ENCODE measurements at regions not wholly inside any gene's neighbourhood (a gene's known extent, or its start where the extent isn't known, plus 50 kb on each side); places are given as distances from the start of the nearest gene placed in this dataset.

- TF ChIP-seq CTCF (conservative IDR thresholded peaks at IDR 0.05; ENCODE audit: low read depth, low read length) (no peak), CEBPB (IDR thresholded peaks at IDR 0.05; ENCODE audit: low read depth, low read length) (no peak), POLR2A (IDR thresholded peaks at IDR 0.05; ENCODE audit: low read depth, low read length) (no peak), MXI1 (IDR thresholded peaks at IDR 0.05; ENCODE audit: borderline replicate concordance, low read depth, low read length) (no peak), RAD21 (IDR thresholded peaks at IDR 0.05; ENCODE audit: low read length) (no peak), MAZ (IDR thresholded peaks at IDR 0.05; ENCODE audit: borderline replicate concordance, low read depth, low read length) (no peak), RCOR1 (IDR thresholded peaks at IDR 0.05; ENCODE audit: insufficient replicate concordance, low read length) (no peak), CHD1 (IDR thresholded peaks at IDR 0.05; ENCODE audit: low read depth, low read length) (no peak)
- TF ChIP-seq, protein P1, sequence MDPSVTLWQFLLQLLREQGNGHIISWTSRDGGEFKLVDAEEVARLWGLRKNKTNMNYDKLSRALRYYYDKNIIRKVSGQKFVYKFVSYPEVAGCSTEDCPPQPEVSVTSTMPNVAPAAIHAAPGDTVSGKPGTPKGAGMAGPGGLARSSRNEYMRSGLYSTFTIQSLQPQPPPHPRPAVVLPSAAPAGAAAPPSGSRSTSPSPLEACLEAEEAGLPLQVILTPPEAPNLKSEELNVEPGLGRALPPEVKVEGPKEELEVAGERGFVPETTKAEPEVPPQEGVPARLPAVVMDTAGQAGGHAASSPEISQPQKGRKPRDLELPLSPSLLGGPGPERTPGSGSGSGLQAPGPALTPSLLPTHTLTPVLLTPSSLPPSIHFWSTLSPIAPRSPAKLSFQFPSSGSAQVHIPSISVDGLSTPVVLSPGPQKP (IDR thresholded peaks at IDR 0.05; ENCODE audit: borderline replicate concordance, low read depth, low read length), result no peak
Measured at GRCh38 chr7:113717739-113718138, 201.1 kb downstream of the PPP1R3A start.

All from IMR-90 (cell line).